Mesenchymal stem cell (in vitro differentiated cells and primary cell): ENCODE measurements at regions not wholly inside any gene's neighbourhood (a gene's known extent, or its start where the extent isn't known, plus 50 kb on each side); places are given as distances from the start of the nearest gene placed in this dataset.
A peak's percentile ranks its signal among the peaks of the same experiment; 100 is the strongest.

Source experiments
- DNase-seq: peaks from one replicate; pipeline ENCODE4 v3.0.0-alpha.2; 2013
- H2AFZ ChIP-seq: one replicate; pipeline ENCODE4 v1.6.1; 2013; ENCODE audit warnings: low read depth, mild to moderate bottlenecking, control low read depth, inconsistent platforms, low read length, moderate library complexity
- H2AK5ac ChIP-seq: 2 replicates; pipeline ENCODE4 v1.6.1; 2013; ENCODE audit warnings: low read length, moderate library complexity, mild to moderate bottlenecking, inconsistent platforms; ENCODE audit not compliant: severe bottlenecking
- H2BK120ac ChIP-seq: one replicate; pipeline ENCODE4 v1.6.1; 2013; ENCODE audit warnings: low read depth, mild to moderate bottlenecking, inconsistent platforms, low read length, moderate library complexity
- H2BK12ac ChIP-seq, 2 experiments: one replicate each; pipeline ENCODE4 v1.6.1; 2013; ENCODE audit warnings: inconsistent platforms in 2 of 2, low read length in 2 of 2, mild to moderate bottlenecking in 2 of 2, moderate library complexity in 2 of 2, control low read depth in 1 of 2
- H2BK15ac ChIP-seq: one replicate; pipeline ENCODE4 v1.6.1; 2013; ENCODE audit warnings: mild to moderate bottlenecking, low read depth, inconsistent platforms; ENCODE audit not compliant: poor library complexity, severe bottlenecking
- H2BK5ac ChIP-seq: 2 replicates; pipeline ENCODE4 v1.6.1; 2013; ENCODE audit warnings: low read depth, mild to moderate bottlenecking, low read length, control low read depth, inconsistent platforms; ENCODE audit not compliant: poor library complexity, severe bottlenecking
- H3K14ac ChIP-seq, 2 experiments: one replicate each; pipeline ENCODE4 v1.6.1; 2013; ENCODE audit warnings: inconsistent platforms in 2 of 2, low read length in 2 of 2, control low read depth in 1 of 2, mild to moderate bottlenecking in 1 of 2, moderate library complexity in 1 of 2
- H3K18ac ChIP-seq, 2 experiments: one replicate each; pipeline ENCODE4 v1.6.1; 2013; ENCODE audit warnings: inconsistent platforms in 2 of 2, low read length in 2 of 2, control low read depth in 1 of 2, low read depth in 1 of 2, mild to moderate bottlenecking in 1 of 2
- H3K23ac ChIP-seq, 2 experiments: one replicate each; pipeline ENCODE4 v1.6.1; 2013; ENCODE audit warnings: inconsistent platforms in 2 of 2, low read length in 2 of 2, mild to moderate bottlenecking in 2 of 2, moderate library complexity in 2 of 2, control low read depth in 1 of 2
- H3K27ac ChIP-seq: 2 replicates; pipeline ENCODE4 v1.5.1; 2013; ENCODE audit warnings: mild to moderate bottlenecking, moderate library complexity, low read length, control low read depth, inconsistent platforms; ENCODE audit not compliant: poor library complexity, severe bottlenecking
- H3K27me3 ChIP-seq, 2 experiments: 2 replicates each; pipeline versions ENCODE4 v1.6.1 to v1.7.0; 2013; ENCODE audit warnings: low read length in 2 of 2, mild to moderate bottlenecking in 2 of 2, moderate library complexity in 2 of 2, control low read depth in 1 of 2, inconsistent platforms in 1 of 2; ENCODE audit not compliant: control insufficient read depth in 1 of 2, insufficient read depth in 1 of 2
- H3K36me3 ChIP-seq, 2 experiments: 2 replicates each; pipeline versions ENCODE4 v1.6.1 to v1.7.0; 2013; ENCODE audit warnings: low read length in 2 of 2, control low read depth in 1 of 2, inconsistent platforms in 1 of 2, low read depth in 1 of 2, mild to moderate bottlenecking in 1 of 2; ENCODE audit not compliant: insufficient read depth in 2 of 2, control insufficient read depth in 1 of 2
- H3K4ac ChIP-seq, 2 experiments: one replicate each; pipeline ENCODE4 v1.6.1; 2013; ENCODE audit warnings: inconsistent platforms in 2 of 2, low read length in 2 of 2, mild to moderate bottlenecking in 2 of 2, moderate library complexity in 2 of 2, control low read depth in 1 of 2, low read depth in 1 of 2
- H3K4me1 ChIP-seq: 2 replicates; pipeline ENCODE4 v1.6.1; 2013; ENCODE audit warnings: low read depth, low read length, control low read depth; ENCODE audit not compliant: control insufficient read depth, insufficient read depth
- H3K4me2 ChIP-seq: 2 replicates; pipeline ENCODE4 v1.6.1; 2013; ENCODE audit warnings: low read length, mild to moderate bottlenecking, inconsistent platforms; ENCODE audit not compliant: poor library complexity, severe bottlenecking
- H3K4me3 ChIP-seq, 2 experiments: 2 replicates each; pipeline versions ENCODE4 v1.5.1 to v1.7.0; 2013; ENCODE audit warnings: low read length in 2 of 2, mild to moderate bottlenecking in 2 of 2, control low read depth in 1 of 2, low read depth in 1 of 2; ENCODE audit not compliant: insufficient read depth in 1 of 2
- H3K79me1 ChIP-seq: replicated peaks from 2 replicates; pipeline ENCODE4 v1.6.1; 2013; ENCODE audit warnings: mild to moderate bottlenecking, control low read depth, low read length, inconsistent platforms; ENCODE audit not compliant: poor library complexity, severe bottlenecking
- H3K9ac ChIP-seq: 2 replicates; pipeline ENCODE4 v1.7.0; 2013; ENCODE audit warnings: mild to moderate bottlenecking, low read length, moderate library complexity
- H3K9me3 ChIP-seq: 2 replicates; pipeline ENCODE4 v1.7.0; 2013; ENCODE audit warnings: mild to moderate bottlenecking, low read length; ENCODE audit not compliant: control insufficient read depth
- H4K8ac ChIP-seq: one replicate; pipeline ENCODE4 v1.6.1; 2013; ENCODE audit warnings: inconsistent platforms, mild to moderate bottlenecking, low read length, moderate library complexity
- H4K91ac ChIP-seq: one replicate; pipeline ENCODE4 v1.6.1; 2013; ENCODE audit warnings: mild to moderate bottlenecking, low read length, inconsistent platforms
- WGBS: methylation state at CpG from one replicate; pipeline ENCODE4 v1.1.7; 2013; ENCODE audit warnings: mixed read lengths; 5-methylcytosine and 5-hydroxymethylcytosine counted together

DNA sequence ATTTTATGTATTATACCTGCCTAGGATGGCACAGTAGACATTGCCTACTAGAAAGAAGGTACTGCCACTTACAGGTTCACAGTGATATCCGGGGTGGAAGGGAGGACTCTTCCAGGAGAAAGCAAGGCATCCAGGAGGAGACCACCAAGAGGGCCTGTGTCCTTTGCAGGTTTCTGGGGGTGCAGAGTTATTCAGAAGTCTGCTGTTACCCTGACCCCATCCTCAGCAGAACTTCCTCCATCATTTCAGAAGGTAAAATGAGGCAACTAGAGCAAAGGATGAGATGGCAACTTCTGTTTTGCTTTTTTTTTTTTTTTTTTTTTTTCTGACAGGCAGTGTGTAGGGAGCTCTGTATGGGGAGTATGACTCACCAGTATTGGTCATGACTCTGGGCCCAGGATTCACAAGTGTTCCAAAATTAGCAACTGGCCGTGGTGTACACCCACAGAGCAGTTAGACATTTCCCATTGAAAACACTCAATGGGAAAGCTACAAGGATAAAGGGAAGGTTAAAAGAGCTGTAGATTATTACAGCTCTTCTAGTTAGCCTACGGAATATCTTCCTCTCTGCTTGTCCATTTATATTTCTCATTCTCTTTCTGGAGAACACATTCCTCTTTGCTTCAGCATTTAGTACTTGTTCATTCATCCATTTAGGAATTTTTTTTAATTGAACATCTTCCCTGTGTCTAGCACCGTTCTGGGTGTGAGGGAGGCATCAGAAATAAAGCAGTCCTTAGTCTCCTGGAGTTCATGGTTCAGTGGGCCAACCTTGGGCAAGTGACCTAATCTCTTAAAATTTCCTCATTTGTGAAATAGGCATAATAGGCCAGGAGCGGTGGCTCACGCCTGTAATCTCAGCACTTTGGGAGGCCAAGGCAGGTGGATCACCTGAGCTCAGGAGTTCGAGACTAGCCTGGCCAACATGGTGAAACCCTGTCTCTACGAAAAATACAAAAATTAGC lies 50.5 kb upstream of the PPP2R5A start:
- H3K36me3 ChIP-seq: no peaks in the 10 kb centered on the region
- H3K23ac ChIP-seq: no peak overlapping the region

More for the DNA sequence above, 50.5 kb upstream of the PPP2R5A start:
- Histone ChIP-seq H3K4me3 (peak overlapping the region in 1 of 2 experiments; percentile 7), H3K79me1 (no peaks in the 10 kb centered on the region), H3K4me2 (no peak overlapping the region), H2BK5ac (no peak overlapping the region), H3K9me3 (no peaks in the 10 kb centered on the region), H2AFZ (no peak overlapping the region), H4K91ac (no peak overlapping the region), H3K18ac (peak overlapping the region in 1 of 2 experiments; percentile 57), H3K4ac (no peak overlapping the region), H2BK15ac (no peak overlapping the region), H2BK12ac (peak overlapping the region in 1 of 2 experiments; percentile 64), H3K27ac (peak overlapping the region; percentile 67), H3K4me1 (peaks cover 11% of the 10 kb centered on the region), H3K9ac (peak overlapping the region; percentile 50), H2AK5ac (no peak overlapping the region), H3K27me3 (no peaks in the 10 kb centered on the region), H3K14ac (no peak overlapping the region), H2BK120ac (no peak overlapping the region), H4K8ac (no peak overlapping the region)
- WGBS: 64% methylated on average over 8 of the region's 8 CpGs
- peak; percentile 96 for DNase-seq
